GM23338 (cell line): ENCODE measurements at regions not wholly inside any gene's neighbourhood (a gene's known extent, or its start where the extent isn't known, plus 50 kb on each side); places are given as distances from the start of the nearest gene placed in this dataset.

Experiments used
- ATAC-seq: fragments of 200-7000 bp; cut with Tn5 transposase; 3 replicates; pipeline ENCODE4 v1.9.1; 2020
- DNase-seq: peaks from one replicate; pipeline ENCODE4 v3.0.0-alpha.2; 2015; ENCODE audit warnings: low spot score
- H2AFZ ChIP-seq: fragments of 200-600 bp; sonication (generic); 2 replicates; pipeline ENCODE4 v1.8.0; 2016; ENCODE audit warnings: antibody characterized with exemption, mild to moderate bottlenecking, moderate library complexity
- H3F3A ChIP-seq: fragments of 200-600 bp; sonication (generic); replicated peaks from 2 replicates; pipeline ENCODE4 v1.8.0; 2017; ENCODE audit warnings: antibody characterized with exemption, mixed run types, low read depth
- H3K27ac ChIP-seq: fragments of 200-600 bp; sonication (generic); 2 replicates; pipeline ENCODE4 v1.6.1; 2016; ENCODE audit warnings: low read depth
- H3K27me3 ChIP-seq: fragments of 200-600 bp; sonication (generic); 2 replicates; pipeline ENCODE4 v1.8.0; 2016; ENCODE audit warnings: mild to moderate bottlenecking, mixed run types, moderate library complexity; ENCODE audit not compliant: insufficient read depth
- H3K36me3 ChIP-seq: fragments of 200-600 bp; sonication (generic); 2 replicates; pipeline ENCODE4 v1.8.0; 2016; ENCODE audit warnings: mild to moderate bottlenecking; ENCODE audit not compliant: insufficient read depth
- H3K4me1 ChIP-seq: fragments of 200-600 bp; sonication (generic); 2 replicates; pipeline ENCODE4 v1.8.0; 2016; ENCODE audit warnings: mild to moderate bottlenecking, moderate library complexity; ENCODE audit not compliant: insufficient read depth
- H3K4me2 ChIP-seq: fragments of 200-600 bp; sonication (generic); 2 replicates; pipeline ENCODE4 v1.7.1; 2017; ENCODE audit warnings: mixed run types
- H3K4me3 ChIP-seq: fragments of 200-600 bp; sonication (generic); 2 replicates; pipeline ENCODE4 v1.6.1; 2016; ENCODE audit warnings: mixed run types
- H3K79me2 ChIP-seq: fragments of 200-600 bp; sonication (generic); replicated peaks from 2 replicates; pipeline ENCODE4 v1.8.0; 2017; ENCODE audit warnings: mild to moderate bottlenecking; ENCODE audit not compliant: insufficient read depth
- H3K9me2 ChIP-seq: fragments of 200-600 bp; sonication (generic); 2 replicates; pipeline ENCODE4 v1.8.0; 2017; ENCODE audit not compliant: insufficient read depth
- H4K20me1 ChIP-seq: fragments of 200-600 bp; sonication (generic); replicated peaks from 2 replicates; pipeline ENCODE4 v1.8.0; 2017; ENCODE audit warnings: mild to moderate bottlenecking; ENCODE audit not compliant: insufficient read depth
- H3K27ac Mint-ChIP-seq: 2 replicates; pipeline ENCODE4 v1.8.0; 2020; ENCODE audit warnings: inconsistent platforms, mild to moderate bottlenecking, moderate library complexity, mixed read lengths
- H3K27me3 Mint-ChIP-seq: 3 replicates; pipeline ENCODE4 v1.8.0; 2022; ENCODE audit warnings: low read depth, mild to moderate bottlenecking, moderate library complexity, mixed read lengths, inconsistent platforms; ENCODE audit not compliant: insufficient read depth, poor library complexity
- H3K36me3 Mint-ChIP-seq: 3 replicates; pipeline ENCODE4 v1.8.0; 2021; ENCODE audit warnings: low read depth, mild to moderate bottlenecking, inconsistent platforms, moderate library complexity, mixed read lengths
- H3K4me1 Mint-ChIP-seq: 3 replicates; pipeline ENCODE4 v1.8.0; 2020; ENCODE audit warnings: mild to moderate bottlenecking, inconsistent platforms, mixed read lengths
- H3K4me3 Mint-ChIP-seq: 3 replicates; pipeline ENCODE4 v1.8.0; 2021; ENCODE audit warnings: moderate library complexity, mild to moderate bottlenecking, inconsistent platforms, mixed read lengths
- H3K9me3 Mint-ChIP-seq: 3 replicates; pipeline ENCODE4 v1.8.0; 2020; ENCODE audit warnings: moderate library complexity, mild to moderate bottlenecking, inconsistent platforms, mixed read lengths
- CREB1 ChIP-seq: fragments of 250-450 bp; sonication (Bioruptor Pico); IDR thresholded peaks from 2 replicates; pipeline ENCODE4 v1.5.0; 2020; ENCODE audit warnings: low read depth, mild to moderate bottlenecking, moderate library complexity
- CTCF ChIP-seq, 2 experiments: fragments of 200-600 bp in 1 of 2; sonication (generic) in 1 of 2; conservative IDR thresholded peaks; 2 replicates each; pipeline versions ENCODE4 v1.5.1 to v1.6.1; 2016 to 2017; ENCODE audit warnings: antibody characterized with exemption in 2 of 2, low read depth in 2 of 2, mild to moderate bottlenecking in 2 of 2, moderate library complexity in 1 of 2
- NANOG ChIP-seq: IDR thresholded peaks from 2 replicates; pipeline ENCODE4 v1.6.1; 2016; ENCODE audit warnings: antibody characterized with exemption, borderline replicate concordance
- ZNF114 ChIP-seq: fragments of 250-450 bp; sonication (Bioruptor Pico); IDR thresholded peaks from 2 replicates; pipeline ENCODE4 v1.5.0; 2020; ENCODE audit warnings: mild to moderate bottlenecking, moderate library complexity
- ZNF331 ChIP-seq: fragments of 250-450 bp; sonication (Bioruptor Pico); IDR thresholded peaks from 2 replicates; pipeline ENCODE4 v1.5.0; 2020; ENCODE audit warnings: low read depth, mild to moderate bottlenecking, moderate library complexity
- TF ChIP-seq, protein P1 (sequence below): IDR thresholded peaks from one replicate; pipeline ENCODE4 v1.6.1; 2018; ENCODE audit warnings: antibody characterized with exemption; ENCODE audit not compliant: unreplicated experiment
- TF ChIP-seq, protein P2 (sequence below): IDR thresholded peaks from 2 replicates; pipeline ENCODE4 v1.6.1; 2016; ENCODE audit warnings: antibody characterized with exemption

DNA sequence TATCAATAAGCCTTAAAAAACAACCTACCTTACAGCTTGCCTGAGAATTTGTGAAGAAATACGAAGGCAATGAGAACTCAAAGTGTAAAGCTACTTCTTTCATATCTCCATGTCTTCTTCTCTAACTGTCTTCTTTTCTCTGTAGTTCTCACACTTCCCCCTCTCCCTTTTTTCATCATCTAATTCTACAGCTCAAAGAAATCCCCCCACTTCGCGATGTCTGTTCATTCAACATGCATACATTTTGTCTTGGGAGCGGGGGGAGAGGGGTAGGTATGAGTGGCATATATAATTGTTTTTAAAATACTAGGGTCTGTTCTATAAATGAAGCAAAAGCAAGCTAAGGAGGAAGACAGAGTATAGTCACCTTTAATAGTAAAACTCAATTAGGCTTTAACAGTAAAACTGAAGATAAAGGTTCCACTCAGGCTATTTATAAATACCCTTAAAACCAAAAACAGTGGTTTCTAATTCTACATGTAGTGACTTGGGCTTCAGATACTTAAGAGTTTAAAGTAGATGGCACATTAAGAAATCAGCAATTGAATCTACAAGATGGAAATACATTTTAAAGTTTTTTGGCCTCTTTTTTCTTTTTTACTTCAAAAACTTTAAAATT is 106.9 kb downstream of the KLF12 start:
- H3K36me3 Mint-ChIP-seq: peaks cover 13% of the 10 kb centered on the region
- H3K27ac Mint-ChIP-seq: peak overlapping the region; percentile 93
- Histone ChIP-seq H3K4me1 (peaks cover 41% of the 10 kb centered on the region), H3F3A (no peaks in the 10 kb centered on the region), H3K27ac (peak overlapping the region; percentile 73), H3K36me3 (no peaks in the 10 kb centered on the region), H3K4me2 (peak overlapping the region; percentile 54), H3K27me3 (no peaks in the 10 kb centered on the region), H3K4me3 (peak overlapping the region; percentile 45), H2AFZ (no peak overlapping the region), H4K20me1 (no peaks in the 10 kb centered on the region), H3K79me2 (no peaks in the 10 kb centered on the region), H3K9me2 (no peaks in the 10 kb centered on the region)
- ATAC-seq (no peak), DNase-seq (no peak)
- peak overlapping the region; percentile 68 for H3K4me3 Mint-ChIP-seq
- no peaks in the 10 kb centered on the region for H3K27me3 Mint-ChIP-seq
- TF ChIP-seq CREB1 (no peak), NANOG (no peak), CTCF (conservative IDR thresholded peaks at IDR 0.05; ENCODE audit: low read depth in 2 of 2) (no peak), ZNF331 (CRISPR knock-in tag) (no peak)
- H3K9me3 Mint-ChIP-seq: peaks cover 6% of the 10 kb centered on the region; the same call in 2 of the 3 replicates
- peaks cover 67% of the 10 kb centered on the region for H3K4me1 Mint-ChIP-seq

GRCh38 chr13:74026753-74027152 is 107.5 kb downstream of the KLF12 start:
- Mint-ChIP-seq H3K27me3 (no peaks in the 10 kb centered on the region), H3K4me1 (peaks cover 66% of the 10 kb centered on the region), H3K36me3 (peaks cover 18% of the 10 kb centered on the region), H3K9me3 (peaks cover 11% of the 10 kb centered on the region; the same call in 2 of the 3 replicates), H3K4me3 (peak overlapping the region; percentile 68), H3K27ac (peak overlapping the region; percentile 93)
- peak overlapping the region; percentile 45 for H3K4me3 ChIP-seq
- H3K79me2 ChIP-seq: no peaks in the 10 kb centered on the region
- no peaks in the 10 kb centered on the region for H4K20me1 ChIP-seq
- peak overlapping the region; percentile 54 for H3K4me2 ChIP-seq
- H3K27me3 ChIP-seq: no peaks in the 10 kb centered on the region
- TF ChIP-seq, protein P1, sequence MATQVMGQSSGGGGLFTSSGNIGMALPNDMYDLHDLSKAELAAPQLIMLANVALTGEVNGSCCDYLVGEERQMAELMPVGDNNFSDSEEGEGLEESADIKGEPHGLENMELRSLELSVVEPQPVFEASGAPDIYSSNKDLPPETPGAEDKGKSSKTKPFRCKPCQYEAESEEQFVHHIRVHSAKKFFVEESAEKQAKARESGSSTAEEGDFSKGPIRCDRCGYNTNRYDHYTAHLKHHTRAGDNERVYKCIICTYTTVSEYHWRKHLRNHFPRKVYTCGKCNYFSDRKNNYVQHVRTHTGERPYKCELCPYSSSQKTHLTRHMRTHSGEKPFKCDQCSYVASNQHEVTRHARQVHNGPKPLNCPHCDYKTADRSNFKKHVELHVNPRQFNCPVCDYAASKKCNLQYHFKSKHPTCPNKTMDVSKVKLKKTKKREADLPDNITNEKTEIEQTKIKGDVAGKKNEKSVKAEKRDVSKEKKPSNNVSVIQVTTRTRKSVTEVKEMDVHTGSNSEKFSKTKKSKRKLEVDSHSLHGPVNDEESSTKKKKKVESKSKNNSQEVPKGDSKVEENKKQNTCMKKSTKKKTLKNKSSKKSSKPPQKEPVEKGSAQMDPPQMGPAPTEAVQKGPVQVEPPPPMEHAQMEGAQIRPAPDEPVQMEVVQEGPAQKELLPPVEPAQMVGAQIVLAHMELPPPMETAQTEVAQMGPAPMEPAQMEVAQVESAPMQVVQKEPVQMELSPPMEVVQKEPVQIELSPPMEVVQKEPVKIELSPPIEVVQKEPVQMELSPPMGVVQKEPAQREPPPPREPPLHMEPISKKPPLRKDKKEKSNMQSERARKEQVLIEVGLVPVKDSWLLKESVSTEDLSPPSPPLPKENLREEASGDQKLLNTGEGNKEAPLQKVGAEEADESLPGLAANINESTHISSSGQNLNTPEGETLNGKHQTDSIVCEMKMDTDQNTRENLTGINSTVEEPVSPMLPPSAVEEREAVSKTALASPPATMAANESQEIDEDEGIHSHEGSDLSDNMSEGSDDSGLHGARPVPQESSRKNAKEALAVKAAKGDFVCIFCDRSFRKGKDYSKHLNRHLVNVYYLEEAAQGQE: no peak
- TF ChIP-seq ZNF114 (CRISPR knock-in tag) (0 out of 2 replicates have a peak, but pooled peaks have one; percentile 41), NANOG (peak; percentile 37; the same call in 1 of the 2 replicates)
- TF ChIP-seq, protein P2, sequence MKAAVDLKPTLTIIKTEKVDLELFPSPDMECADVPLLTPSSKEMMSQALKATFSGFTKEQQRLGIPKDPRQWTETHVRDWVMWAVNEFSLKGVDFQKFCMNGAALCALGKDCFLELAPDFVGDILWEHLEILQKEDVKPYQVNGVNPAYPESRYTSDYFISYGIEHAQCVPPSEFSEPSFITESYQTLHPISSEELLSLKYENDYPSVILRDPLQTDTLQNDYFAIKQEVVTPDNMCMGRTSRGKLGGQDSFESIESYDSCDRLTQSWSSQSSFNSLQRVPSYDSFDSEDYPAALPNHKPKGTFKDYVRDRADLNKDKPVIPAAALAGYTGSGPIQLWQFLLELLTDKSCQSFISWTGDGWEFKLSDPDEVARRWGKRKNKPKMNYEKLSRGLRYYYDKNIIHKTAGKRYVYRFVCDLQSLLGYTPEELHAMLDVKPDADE: peak; percentile 81
- H3K9me2 ChIP-seq: no peaks in the 10 kb centered on the region
- H3K36me3 ChIP-seq: no peaks in the 10 kb centered on the region
- ATAC-seq (peak; percentile 98), DNase-seq (peak; percentile 85)
- H3K27ac ChIP-seq: peak overlapping the region; percentile 73; the same call in 1 of the 2 replicates
- H3F3A ChIP-seq: no peaks in the 10 kb centered on the region
- H2AFZ ChIP-seq: no peak overlapping the region
- H3K4me1 ChIP-seq: peaks cover 41% of the 10 kb centered on the region
